ENCODE measurements at regions not wholly inside any gene's neighbourhood (a gene's known extent, or its start where the extent isn't known, plus 50 kb on each side); places are given as distances from the start of the nearest gene placed in this dataset.

GRCh38 chr17:64774888-64775540 is 112.9 kb upstream of the SMURF2 start:
- H3K36me3 Mint-ChIP-seq (ENCODE audit: insufficient read depth), result peaks cover 7% of the 10 kb centered on the region
- no peaks in the 10 kb centered on the region for H3K27me3 Mint-ChIP-seq
- H3K9me3 Mint-ChIP-seq, result no peaks in the 10 kb centered on the region
- H3K4me3 Mint-ChIP-seq, result no peak overlapping the region
- ATAC-seq (replicated peaks; ENCODE audit: extremely low read depth, poor library complexity, severe bottlenecking), result no peak
- H3K4me1 Mint-ChIP-seq, result peaks cover 14% of the 10 kb centered on the region
- no peak for DNase-seq (ENCODE audit: low spot score in 2 of 2)
- no peak overlapping the region for H3K27ac Mint-ChIP-seq (ENCODE audit: low read depth)

GRCh38 chr17:64773836-64774761 is 112.0 kb upstream of the SMURF2 start:
- ATAC-seq (replicated peaks; ENCODE audit: extremely low read depth, poor library complexity, severe bottlenecking), result no peak
- Mint-ChIP-seq H3K27me3 (no peaks in the 10 kb centered on the region), H3K36me3 (ENCODE audit: insufficient read depth) (peaks cover 10% of the 10 kb centered on the region), H3K4me3 (no peak overlapping the region), H3K4me1 (peaks cover 8% of the 10 kb centered on the region), H3K9me3 (no peaks in the 10 kb centered on the region), H3K27ac (ENCODE audit: low read depth) (no peak overlapping the region)
- no peak for DNase-seq (ENCODE audit: low spot score in 2 of 2)

DNA sequence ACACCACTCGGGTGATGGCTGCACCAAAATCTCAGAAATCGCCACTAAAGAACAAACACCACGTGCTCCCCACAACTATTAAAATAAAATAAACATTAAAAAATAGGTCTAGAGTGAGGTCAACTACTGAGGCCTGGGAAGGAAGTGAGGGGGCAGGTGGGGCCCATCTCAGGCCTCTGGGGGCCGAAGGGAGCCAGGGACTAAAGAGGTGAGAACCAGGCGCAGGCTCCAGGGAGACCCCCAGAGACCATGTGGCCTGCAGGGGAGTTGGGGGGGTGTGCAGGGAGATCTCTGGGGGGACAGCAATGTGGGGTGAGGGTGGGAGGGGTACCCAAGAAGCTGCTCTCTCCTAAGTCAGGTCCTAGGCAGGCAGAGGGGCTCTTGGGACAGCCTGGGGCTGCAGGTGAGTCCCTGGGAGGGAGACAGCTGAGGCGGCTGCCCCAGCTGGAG is 111.3 kb upstream of the SMURF2 start:
- H3K36me3 Mint-ChIP-seq (ENCODE audit: insufficient read depth), result peaks cover 10% of the 10 kb centered on the region
- H3K9me3 Mint-ChIP-seq, result no peaks in the 10 kb centered on the region
- H3K27me3 Mint-ChIP-seq, result no peaks in the 10 kb centered on the region
- ATAC-seq (replicated peaks; ENCODE audit: extremely low read depth, poor library complexity, severe bottlenecking) (no peak), DNase-seq (ENCODE audit: low spot score in 2 of 2) (no peak)
- H3K4me3 Mint-ChIP-seq, result no peak overlapping the region
- H3K4me1 Mint-ChIP-seq, result peaks cover 8% of the 10 kb centered on the region
- peak overlapping the region; percentile 53 for H3K27ac Mint-ChIP-seq (ENCODE audit: low read depth)

- DNase-seq (ENCODE audit: low spot score in 2 of 2) (no peak), ATAC-seq (replicated peaks; ENCODE audit: extremely low read depth, poor library complexity, severe bottlenecking) (no peak)
- Mint-ChIP-seq H3K27me3 (no peaks in the 10 kb centered on the region), H3K4me1 (peaks cover 8% of the 10 kb centered on the region), H3K27ac (ENCODE audit: low read depth) (peak overlapping the region; percentile 53), H3K4me3 (no peak overlapping the region), H3K9me3 (no peaks in the 10 kb centered on the region), H3K36me3 (ENCODE audit: insufficient read depth) (peaks cover 9% of the 10 kb centered on the region)
Observed at GRCh38 chr17:64772845-64773299, 110.8 kb upstream of the SMURF2 start.

GRCh38 chr17:64771980-64772844 is 110.1 kb upstream of the SMURF2 start:
- Mint-ChIP-seq H3K36me3 (ENCODE audit: insufficient read depth) (peaks cover 9% of the 10 kb centered on the region), H3K27me3 (no peaks in the 10 kb centered on the region), H3K27ac (ENCODE audit: low read depth) (no peak overlapping the region), H3K9me3 (no peaks in the 10 kb centered on the region), H3K4me3 (no peak overlapping the region), H3K4me1 (peaks cover 2% of the 10 kb centered on the region)
- no peak for ATAC-seq (replicated peaks; ENCODE audit: extremely low read depth, poor library complexity, severe bottlenecking)
- no peak for DNase-seq (ENCODE audit: low spot score in 2 of 2)

- no peak overlapping the region for H3K27ac Mint-ChIP-seq (ENCODE audit: low read depth)
- no peaks in the 10 kb centered on the region for H3K9me3 Mint-ChIP-seq
- ATAC-seq (replicated peaks; ENCODE audit: extremely low read depth, poor library complexity, severe bottlenecking) (no peak), DNase-seq (ENCODE audit: low spot score in 2 of 2) (no peak)
- no peaks in the 10 kb centered on the region for H3K4me1 Mint-ChIP-seq
- H3K36me3 Mint-ChIP-seq (ENCODE audit: insufficient read depth), result peaks cover 7% of the 10 kb centered on the region
- H3K27me3 Mint-ChIP-seq, result no peaks in the 10 kb centered on the region
- H3K4me3 Mint-ChIP-seq, result no peak overlapping the region
Observed at GRCh38 chr17:64769712-64770111, 107.6 kb upstream of the SMURF2 start.

DNA sequence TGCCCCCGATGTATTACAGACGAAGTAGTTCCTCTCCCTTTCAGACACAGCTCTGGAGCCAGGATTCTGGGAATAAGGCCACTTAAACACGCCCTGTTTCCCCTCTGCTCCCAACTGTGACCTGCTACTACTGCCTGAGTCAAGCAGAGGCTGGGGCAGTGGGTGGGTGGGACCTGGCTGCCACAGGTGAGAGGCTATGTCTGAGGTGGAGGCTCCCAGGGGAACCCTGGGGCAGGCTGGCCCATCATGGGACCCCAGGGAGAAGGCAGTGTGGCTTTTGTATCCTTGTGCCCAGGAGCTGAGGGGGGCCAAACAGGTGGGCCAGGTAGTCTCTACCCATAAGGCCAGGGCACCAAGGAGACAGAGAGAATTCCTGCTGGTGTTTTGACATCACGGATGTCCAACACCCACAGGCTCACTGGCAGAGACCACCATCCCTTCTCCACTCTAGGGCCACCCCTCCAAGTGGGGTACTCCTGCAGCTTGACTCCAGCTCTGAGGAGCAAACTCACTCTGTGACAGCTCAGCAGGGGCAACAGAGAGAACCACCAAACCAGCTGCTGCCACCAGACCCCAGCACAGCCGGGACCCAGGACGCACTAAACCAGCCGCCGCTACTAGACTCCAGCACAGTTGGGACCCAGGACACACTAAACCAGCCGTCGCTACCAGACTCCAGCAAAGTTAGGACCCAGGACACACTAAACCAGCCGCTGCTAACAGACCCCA is 105.3 kb upstream of the SMURF2 start:
- H3K27ac Mint-ChIP-seq (ENCODE audit: low read depth), result no peak overlapping the region
- no peaks in the 10 kb centered on the region for H3K27me3 Mint-ChIP-seq
- peaks cover 7% of the 10 kb centered on the region for H3K36me3 Mint-ChIP-seq (ENCODE audit: insufficient read depth)
- H3K9me3 Mint-ChIP-seq, result no peaks in the 10 kb centered on the region
- H3K4me1 Mint-ChIP-seq, result no peaks in the 10 kb centered on the region
- H3K4me3 Mint-ChIP-seq, result no peak overlapping the region
- ATAC-seq (replicated peaks; ENCODE audit: extremely low read depth, poor library complexity, severe bottlenecking) (no peak), DNase-seq (ENCODE audit: low spot score in 2 of 2) (no peak)

DNA sequence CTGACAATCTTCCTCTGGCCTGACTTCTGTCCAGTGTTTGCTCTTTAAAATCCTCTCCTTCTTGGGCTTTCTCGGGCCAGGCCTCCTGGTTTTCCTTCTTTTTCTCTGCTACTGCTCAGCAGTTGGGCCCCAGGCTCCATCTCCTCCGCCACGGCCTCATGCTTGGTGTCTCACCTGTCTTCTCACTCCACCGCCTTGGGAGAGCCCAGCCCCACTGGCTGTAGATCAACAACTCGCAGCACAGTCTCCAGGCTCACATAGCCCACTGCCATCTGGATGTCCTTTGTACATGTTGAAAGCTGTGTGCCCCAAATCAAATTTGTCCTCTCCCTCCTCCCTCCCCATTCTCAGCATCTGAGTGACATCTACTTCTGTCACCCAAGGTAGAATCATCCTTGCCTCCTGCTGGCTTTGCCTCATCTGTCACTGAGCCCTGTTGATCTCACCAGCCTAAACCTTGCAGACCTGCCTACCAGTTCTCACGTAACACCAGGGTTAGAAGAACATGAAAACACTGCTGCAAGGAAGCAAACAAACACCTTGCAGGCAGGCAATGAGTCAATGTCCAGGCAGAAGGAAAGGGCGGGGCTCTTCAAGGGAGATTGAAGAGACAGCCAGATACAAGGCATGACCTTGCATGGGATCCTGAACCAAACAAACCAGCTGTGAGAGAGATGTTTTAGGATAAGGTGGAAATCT is 103.2 kb upstream of the SMURF2 start:
- Mint-ChIP-seq H3K9me3 (no peaks in the 10 kb centered on the region), H3K4me1 (no peaks in the 10 kb centered on the region), H3K27ac (ENCODE audit: low read depth) (no peak overlapping the region), H3K4me3 (no peak overlapping the region), H3K27me3 (no peaks in the 10 kb centered on the region), H3K36me3 (ENCODE audit: insufficient read depth) (peaks cover 12% of the 10 kb centered on the region)
- DNase-seq (ENCODE audit: low spot score in 2 of 2) (no peak), ATAC-seq (replicated peaks; ENCODE audit: extremely low read depth, poor library complexity, severe bottlenecking) (no peak)

GRCh38 chr17:64750891-64751677 is 89.0 kb upstream of the SMURF2 start:
- H3K4me3 Mint-ChIP-seq, result no peak overlapping the region
- no peaks in the 10 kb centered on the region for H3K9me3 Mint-ChIP-seq
- DNase-seq (ENCODE audit: low spot score in 2 of 2) (no peak), ATAC-seq (replicated peaks; ENCODE audit: extremely low read depth, poor library complexity, severe bottlenecking) (no peak)
- H3K36me3 Mint-ChIP-seq (ENCODE audit: insufficient read depth), result peaks cover 47% of the 10 kb centered on the region
- no peaks in the 10 kb centered on the region for H3K27me3 Mint-ChIP-seq
- H3K27ac Mint-ChIP-seq (ENCODE audit: low read depth), result no peak overlapping the region
- no peaks in the 10 kb centered on the region for H3K4me1 Mint-ChIP-seq

- Mint-ChIP-seq H3K27me3 (no peaks in the 10 kb centered on the region), H3K4me1 (no peaks in the 10 kb centered on the region), H3K27ac (ENCODE audit: low read depth) (no peak overlapping the region), H3K36me3 (ENCODE audit: insufficient read depth) (peaks cover 42% of the 10 kb centered on the region), H3K9me3 (no peaks in the 10 kb centered on the region), H3K4me3 (no peak overlapping the region)
- ATAC-seq (replicated peaks; ENCODE audit: extremely low read depth, poor library complexity, severe bottlenecking) (no peak), DNase-seq (ENCODE audit: low spot score in 2 of 2) (no peak)
Observed at GRCh38 chr17:64750478-64750877, 88.4 kb upstream of the SMURF2 start.

DNA sequence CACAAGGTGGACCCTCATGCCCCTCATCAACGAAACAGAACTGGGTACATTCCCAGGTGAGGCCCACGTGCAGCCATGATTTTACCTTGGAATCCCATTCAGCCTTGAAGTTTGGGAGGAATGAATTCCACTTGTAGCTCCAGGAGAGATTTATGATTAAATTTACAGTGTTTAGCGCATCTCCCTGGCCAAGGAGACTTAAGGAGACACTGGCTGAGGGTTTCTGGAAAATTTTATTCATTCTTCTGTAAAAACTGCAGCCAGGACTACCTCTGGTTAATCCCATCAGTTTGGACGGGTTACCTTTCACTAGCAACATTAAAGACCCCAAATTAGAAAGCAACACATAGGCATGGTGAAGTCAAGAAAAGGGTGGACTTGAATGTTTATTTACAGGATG is 87.2 kb upstream of the SMURF2 start:
- Mint-ChIP-seq H3K36me3 (ENCODE audit: insufficient read depth) (peaks cover 31% of the 10 kb centered on the region), H3K27me3 (no peaks in the 10 kb centered on the region), H3K27ac (ENCODE audit: low read depth) (no peak overlapping the region), H3K9me3 (no peaks in the 10 kb centered on the region), H3K4me1 (no peaks in the 10 kb centered on the region), H3K4me3 (no peak overlapping the region)
- DNase-seq (ENCODE audit: low spot score in 2 of 2) (no peak), ATAC-seq (replicated peaks; ENCODE audit: extremely low read depth, poor library complexity, severe bottlenecking) (no peak)
